Fibroblast of lung (primary cell): ENCODE measurements at regions not wholly inside any gene's neighbourhood (a gene's known extent, or its start where the extent isn't known, plus 50 kb on each side); places are given as distances from the start of the nearest gene placed in this dataset.

Experiments used
- EZH2 ChIP-seq: IDR thresholded peaks from 2 replicates; pipeline ENCODE4 v1.5.1; 2012; ENCODE audit warnings: low read length, control low read depth, mild to moderate bottlenecking; ENCODE audit errors: missing control alignments
- TF ChIP-seq, protein P1 (sequence below), 2 donors: IDR thresholded peaks in 1 of 2; conservative IDR thresholded peaks in 1 of 2; 1 replicate in 1 of 2; 2 replicates in 1 of 2; pipeline ENCODE4 v1.5.1; 2011 to 2012; ENCODE audit warnings: low read length in 2 of 2, control low read depth in 1 of 2, inconsistent platforms in 1 of 2, low read depth in 1 of 2, mild to moderate bottlenecking in 1 of 2

DNA sequence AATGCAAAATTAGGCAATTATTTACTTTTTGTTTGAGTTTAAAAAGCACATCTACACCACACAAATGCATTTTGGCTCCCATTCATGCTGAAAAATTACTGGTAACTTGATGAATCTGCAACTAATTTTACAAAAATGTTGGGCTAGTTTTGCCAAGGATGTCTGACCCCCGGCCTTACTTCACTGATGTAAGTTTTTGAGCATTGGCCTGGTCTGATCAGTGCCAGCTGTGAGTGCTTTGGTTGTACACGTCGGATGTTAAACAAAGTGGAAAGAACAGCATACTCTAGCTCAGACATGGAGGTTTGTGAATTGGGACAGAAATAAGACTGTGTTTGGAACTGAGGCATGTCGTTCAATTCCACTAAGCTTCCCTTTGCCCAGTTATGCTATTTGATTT, 1044.2 kb downstream of the TLE4 start:
- TF ChIP-seq, protein P1, sequence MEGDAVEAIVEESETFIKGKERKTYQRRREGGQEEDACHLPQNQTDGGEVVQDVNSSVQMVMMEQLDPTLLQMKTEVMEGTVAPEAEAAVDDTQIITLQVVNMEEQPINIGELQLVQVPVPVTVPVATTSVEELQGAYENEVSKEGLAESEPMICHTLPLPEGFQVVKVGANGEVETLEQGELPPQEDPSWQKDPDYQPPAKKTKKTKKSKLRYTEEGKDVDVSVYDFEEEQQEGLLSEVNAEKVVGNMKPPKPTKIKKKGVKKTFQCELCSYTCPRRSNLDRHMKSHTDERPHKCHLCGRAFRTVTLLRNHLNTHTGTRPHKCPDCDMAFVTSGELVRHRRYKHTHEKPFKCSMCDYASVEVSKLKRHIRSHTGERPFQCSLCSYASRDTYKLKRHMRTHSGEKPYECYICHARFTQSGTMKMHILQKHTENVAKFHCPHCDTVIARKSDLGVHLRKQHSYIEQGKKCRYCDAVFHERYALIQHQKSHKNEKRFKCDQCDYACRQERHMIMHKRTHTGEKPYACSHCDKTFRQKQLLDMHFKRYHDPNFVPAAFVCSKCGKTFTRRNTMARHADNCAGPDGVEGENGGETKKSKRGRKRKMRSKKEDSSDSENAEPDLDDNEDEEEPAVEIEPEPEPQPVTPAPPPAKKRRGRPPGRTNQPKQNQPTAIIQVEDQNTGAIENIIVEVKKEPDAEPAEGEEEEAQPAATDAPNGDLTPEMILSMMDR (conservative IDR thresholded peaks at IDR 0.05 in 1 of 2, IDR thresholded peaks at IDR 0.05 in 1 of 2; ENCODE audit: low read depth in 1 of 2, low read length in 2 of 2): no peak
- no peak for TF ChIP-seq EZH2
